ENCODE measurements at regions not wholly inside any gene's neighbourhood (a gene's known extent, or its start where the extent isn't known, plus 50 kb on each side); places are given as distances from the start of the nearest gene placed in this dataset.

DNA sequence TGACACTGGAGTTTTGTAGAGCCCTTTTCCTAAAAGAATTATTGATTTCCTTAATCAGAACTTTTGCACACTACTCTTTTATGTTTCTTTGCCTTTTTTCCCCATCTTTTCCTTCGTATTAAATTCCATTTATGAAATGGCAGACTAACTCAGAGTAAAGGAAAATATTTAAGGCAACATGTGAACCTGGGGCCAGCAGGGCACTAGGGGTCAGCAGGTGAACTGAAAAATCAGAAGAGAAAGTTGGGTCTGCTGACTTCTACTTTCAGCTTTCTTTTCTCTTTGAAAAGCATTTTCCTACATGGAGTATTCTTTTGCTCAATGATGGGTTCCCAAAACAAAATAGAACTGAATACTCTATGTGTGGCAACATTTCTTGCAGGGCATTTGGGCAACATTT is 226.6 kb upstream of the EXOC2 start:
- CTCF ChIA-PET: interaction anchor here (0.5 to 1.2 kb wide), 3 partner anchors 53 to 233 kb away, joined by 3 read pairs; no protein-coding TSS in a partner anchor
- Histone ChIP-seq H3K9me3 (ENCODE audit: control insufficient read depth, insufficient read depth, low read depth, low read length) (no peaks in the 10 kb centered on the region; the same call in none of the 2 replicates), H3K27ac (ENCODE audit: extremely low read depth, low read depth, low read length) (no peak overlapping the region), H3K4me1 (ENCODE audit: control insufficient read depth, insufficient read depth, low read length) (no peaks in the 10 kb centered on the region), H3K4me3 (ENCODE audit: low read depth, low read length) (no peak overlapping the region), H3K36me3 (ENCODE audit: control insufficient read depth in 2 of 2, insufficient read depth in 1 of 2, low read length in 2 of 2) (no peaks in the 10 kb centered on the region)
- POLR2A ChIA-PET: no interaction called here
- TF ChIP-seq ZNF184 (tag by site-specific recombination; IDR thresholded peaks at IDR 0.05): no peak
- TF ChIP-seq, protein P1, sequence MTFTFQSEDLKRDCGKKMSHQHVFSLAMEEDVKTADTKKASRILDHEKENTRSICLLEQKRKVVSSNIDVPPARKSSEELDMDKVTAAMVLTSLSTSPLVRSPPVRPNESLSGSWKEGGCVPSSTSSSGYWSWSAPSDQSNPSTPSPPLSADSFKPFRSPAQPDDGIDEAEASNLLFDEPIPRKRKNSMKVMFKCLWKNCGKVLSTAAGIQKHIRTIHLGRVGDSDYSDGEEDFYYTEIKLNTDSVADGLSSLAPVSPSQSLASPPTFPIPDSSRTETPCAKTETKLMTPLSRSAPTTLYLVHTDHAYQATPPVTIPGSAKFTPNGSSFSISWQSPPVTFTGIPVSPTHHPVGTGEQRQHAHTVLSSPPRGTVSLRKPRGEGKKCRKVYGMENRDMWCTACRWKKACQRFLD (tag by site-specific recombination; IDR thresholded peaks at IDR 0.05): no peak
- no peak for TF ChIP-seq ZNF548 (tag by site-specific recombination; IDR thresholded peaks at IDR 0.05)
- no peak for TF ChIP-seq ZBTB48 (tag by site-specific recombination; IDR thresholded peaks at IDR 0.05)
- TF ChIP-seq ZNF202 (tag by site-specific recombination; IDR thresholded peaks at IDR 0.05; ENCODE audit: borderline replicate concordance): no peak
- TF ChIP-seq ZNF175 (tag by site-specific recombination; IDR thresholded peaks at IDR 0.05): no peak
- TF ChIP-seq, protein P2, sequence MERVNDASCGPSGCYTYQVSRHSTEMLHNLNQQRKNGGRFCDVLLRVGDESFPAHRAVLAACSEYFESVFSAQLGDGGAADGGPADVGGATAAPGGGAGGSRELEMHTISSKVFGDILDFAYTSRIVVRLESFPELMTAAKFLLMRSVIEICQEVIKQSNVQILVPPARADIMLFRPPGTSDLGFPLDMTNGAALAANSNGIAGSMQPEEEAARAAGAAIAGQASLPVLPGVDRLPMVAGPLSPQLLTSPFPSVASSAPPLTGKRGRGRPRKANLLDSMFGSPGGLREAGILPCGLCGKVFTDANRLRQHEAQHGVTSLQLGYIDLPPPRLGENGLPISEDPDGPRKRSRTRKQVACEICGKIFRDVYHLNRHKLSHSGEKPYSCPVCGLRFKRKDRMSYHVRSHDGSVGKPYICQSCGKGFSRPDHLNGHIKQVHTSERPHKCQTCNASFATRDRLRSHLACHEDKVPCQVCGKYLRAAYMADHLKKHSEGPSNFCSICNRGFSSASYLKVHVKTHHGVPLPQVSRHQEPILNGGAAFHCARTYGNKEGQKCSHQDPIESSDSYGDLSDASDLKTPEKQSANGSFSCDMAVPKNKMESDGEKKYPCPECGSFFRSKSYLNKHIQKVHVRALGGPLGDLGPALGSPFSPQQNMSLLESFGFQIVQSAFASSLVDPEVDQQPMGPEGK (tag by site-specific recombination; IDR thresholded peaks at IDR 0.05): no peak
- TF ChIP-seq, protein P3, sequence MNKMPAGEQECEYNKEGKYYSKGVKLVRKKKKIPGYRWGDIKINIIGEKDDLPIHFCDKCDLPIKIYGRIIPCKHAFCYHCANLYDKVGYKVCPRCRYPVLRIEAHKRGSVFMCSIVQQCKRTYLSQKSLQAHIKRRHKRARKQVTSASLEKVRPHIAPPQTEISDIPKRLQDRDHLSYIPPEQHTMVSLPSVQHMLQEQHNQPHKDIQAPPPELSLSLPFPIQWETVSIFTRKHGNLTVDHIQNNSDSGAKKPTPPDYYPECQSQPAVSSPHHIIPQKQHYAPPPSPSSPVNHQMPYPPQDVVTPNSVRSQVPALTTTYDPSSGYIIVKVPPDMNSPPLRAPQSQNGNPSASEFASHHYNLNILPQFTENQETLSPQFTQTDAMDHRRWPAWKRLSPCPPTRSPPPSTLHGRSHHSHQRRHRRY (tag by site-specific recombination; IDR thresholded peaks at IDR 0.05): no peak
- no peak for TF ChIP-seq ZNF155 (tag by site-specific recombination; IDR thresholded peaks at IDR 0.05)
- no peak for TF ChIP-seq ZNF830 (tag by site-specific recombination; IDR thresholded peaks at IDR 0.05; ENCODE audit: low read depth)
- TF ChIP-seq KLF9 (tag by site-specific recombination; IDR thresholded peaks at IDR 0.05; ENCODE audit: low read depth): no peak

DNA sequence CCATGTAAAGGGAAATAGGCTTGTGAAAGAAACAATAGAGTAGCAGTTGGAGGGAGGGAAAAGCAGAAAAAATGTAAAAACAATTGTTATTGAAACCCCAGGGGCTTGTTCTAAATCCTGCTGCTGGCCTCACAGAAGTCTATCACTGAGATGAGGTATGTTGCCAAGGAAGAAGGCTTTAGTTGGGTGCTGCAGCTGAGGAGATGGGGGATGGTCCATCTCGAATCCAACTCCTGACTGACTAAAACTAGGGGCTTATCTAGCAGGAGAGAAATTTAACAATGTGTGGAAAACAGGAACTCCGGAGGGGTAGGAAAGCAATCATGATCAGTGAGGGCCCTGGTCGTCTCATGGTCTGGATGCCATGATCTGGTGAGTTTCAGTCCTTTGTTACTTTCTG is 225.0 kb upstream of the EXOC2 start:
- POLR2A ChIA-PET: no interaction called here
- 0 out of 2 replicates have a peak, but pooled peaks cover 3% of the 10 kb centered on the region for H3K4me1 ChIP-seq (ENCODE audit: control insufficient read depth, insufficient read depth, low read length)
- H3K9me3 ChIP-seq (ENCODE audit: control insufficient read depth, insufficient read depth, low read depth, low read length): no peaks in the 10 kb centered on the region; the same call in none of the 2 replicates
- TF ChIP-seq ZNF791 (tag by site-specific recombination; IDR thresholded peaks at IDR 0.05) (no peak), ZNF426 (tag by site-specific recombination; IDR thresholded peaks at IDR 0.05) (no peak), ZFP41 (tag by site-specific recombination; IDR thresholded peaks at IDR 0.05; ENCODE audit: borderline replicate concordance) (no peak), ZNF37A (tag by site-specific recombination; IDR thresholded peaks at IDR 0.05) (no peak), ZNF558 (tag by site-specific recombination; IDR thresholded peaks at IDR 0.05) (no peak), ZNF843 (tag by site-specific recombination; IDR thresholded peaks at IDR 0.05) (no peak), HOXA7 (CRISPR knock-in tag; IDR thresholded peaks at IDR 0.05; ENCODE audit: borderline replicate concordance) (no peak), ZNF521 (tag by site-specific recombination; IDR thresholded peaks at IDR 0.05) (no peak), ZNF16 (tag by site-specific recombination; IDR thresholded peaks at IDR 0.05; ENCODE audit: low read depth) (no peak)
- H3K4me3 ChIP-seq (ENCODE audit: low read depth, low read length): no peak overlapping the region
- CTCF ChIA-PET: interaction anchor here (0.7 to 1.0 kb wide), 2 partner anchors 438 to 506 kb away, joined by 3 read pairs; no protein-coding TSS in a partner anchor
- no peak overlapping the region for H3K27ac ChIP-seq (ENCODE audit: extremely low read depth, low read depth, low read length)
- no peaks in the 10 kb centered on the region for H3K36me3 ChIP-seq (ENCODE audit: control insufficient read depth in 2 of 2, insufficient read depth in 1 of 2, low read length in 2 of 2)
